Testis (tissue), 2 donors: ENCODE measurements at regions not wholly inside any gene's neighbourhood (a gene's known extent, or its start where the extent isn't known, plus 50 kb on each side); places are given as distances from the start of the nearest gene placed in this dataset.

ENCODE experiments used
- DNase-seq: peaks from one replicate; pipeline ENCODE4 v3.0.0-alpha.2; 2019
- H3K27ac ChIP-seq, 2 donors: fragments of 200-600 bp; sonication (generic); one replicate each; pipeline ENCODE4 v1.5.1; 2019
- H3K27me3 ChIP-seq: fragments of 200-600 bp; sonication (generic); one replicate; pipeline ENCODE4 v1.5.1; 2019
- H3K36me3 ChIP-seq: fragments of 200-600 bp; sonication (generic); one replicate; pipeline ENCODE4 v1.5.1; 2017; ENCODE audit warnings: low read depth; ENCODE audit errors: missing control alignments
- H3K4me1 ChIP-seq: fragments of 200-600 bp; sonication (generic); one replicate; pipeline ENCODE4 v1.5.1; 2019
- H3K4me3 ChIP-seq, 2 donors: fragments of 200-600 bp; sonication (generic); one replicate each; pipeline ENCODE4 v1.5.1; 2017 to 2019
- H3K9me3 ChIP-seq: fragments of 200-600 bp; sonication (generic); one replicate; pipeline ENCODE4 v1.5.1; 2017
- CTCF ChIP-seq, 3 experiments: fragments of 450-650 bp in 2 of 3; fragments of 200-600 bp in 1 of 3; sonication (generic) in 1 of 3; IDR thresholded peaks; one replicate each; pipeline ENCODE4 v1.5.1; 2016 to 2019; ENCODE audit warnings: antibody characterized with exemption in 3 of 3, mild to moderate bottlenecking in 2 of 3, moderate library complexity in 1 of 3
- POLR2A ChIP-seq: fragments of 450-650 bp; IDR thresholded peaks from one replicate; pipeline ENCODE4 v1.6.1; 2017; ENCODE audit warnings: antibody characterized with exemption, mild to moderate bottlenecking, moderate library complexity
- WGBS, 2 donors: methylation state at CpG; one replicate each; pipeline ENCODE4 v1.1.5; 2018; 5-methylcytosine and 5-hydroxymethylcytosine counted together
- intact Hi-C: fragments of 100-400 bp; cut with DNase I; formaldehyde crosslinking; loops from one replicate; pipeline ENCODE4 v1.15.1; 2023; ENCODE audit warnings: low total_unique reads

DNA sequence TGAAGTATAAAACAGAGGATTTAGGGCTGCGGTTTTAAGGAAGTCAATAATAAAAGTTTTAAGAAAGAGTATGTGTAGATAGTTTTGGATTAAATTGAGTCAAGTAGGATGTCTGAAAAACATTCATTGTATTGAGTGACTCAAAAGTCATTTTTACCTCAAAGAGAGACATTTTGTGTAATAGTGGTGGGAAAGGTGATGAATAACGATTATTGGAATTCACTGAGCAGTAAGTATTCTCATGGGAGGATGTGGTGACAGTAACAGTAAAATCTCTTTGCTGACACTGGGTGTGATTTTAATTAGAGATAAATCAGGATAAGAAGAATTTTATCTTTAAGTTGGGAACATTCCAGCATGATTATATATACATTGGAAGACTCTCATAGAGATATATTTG lies 233.6 kb downstream of the PDHA2 start:
- Histone ChIP-seq H3K27ac (no peak overlapping the region), H3K4me1 (no peaks in the 10 kb centered on the region), H3K4me3 (no peak overlapping the region), H3K9me3 (no peaks in the 10 kb centered on the region), H3K27me3 (no peaks in the 10 kb centered on the region), H3K36me3 (no peaks in the 10 kb centered on the region)
- no peak for DNase-seq
- intact Hi-C loops = no loop called here
- no peak for TF ChIP-seq CTCF (IDR thresholded peaks at IDR 0.05)
- TF ChIP-seq POLR2A = no peak
- WGBS, 2 donors = 89 to 90% methylated on average over 2 of the region's 2 CpGs

DNA sequence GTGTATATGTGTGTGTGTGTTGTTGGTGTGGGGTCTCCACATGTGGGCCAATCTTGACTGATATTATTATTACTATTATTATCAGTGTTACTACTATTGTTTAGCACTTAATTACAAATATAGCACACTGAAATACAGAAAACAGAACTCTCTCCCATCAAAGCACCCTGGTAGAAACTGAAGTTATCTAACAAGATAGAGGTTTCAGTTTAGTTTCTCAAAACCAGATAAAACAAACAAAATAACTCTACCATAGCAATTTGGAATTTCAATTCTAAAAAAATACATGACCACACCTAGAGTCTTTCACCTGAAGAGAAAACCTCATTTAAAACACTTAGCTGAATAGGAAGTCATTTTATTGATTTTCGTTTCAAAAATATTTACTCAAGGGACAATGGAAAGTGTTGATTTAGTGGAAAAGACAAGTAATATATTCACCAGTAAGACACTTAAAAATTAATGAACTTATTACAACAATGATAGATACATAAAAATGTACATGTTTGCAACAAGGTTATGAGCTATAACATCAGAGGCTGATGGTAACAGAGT lies 252.3 kb downstream of the PDHA2 start:
- no peaks in the 10 kb centered on the region for H3K36me3 ChIP-seq
- WGBS, 2 donors = 75 to 89% methylated on average over 1 of the region's 1 CpG
- DNase-seq = no peak
- no peaks in the 10 kb centered on the region for H3K4me1 ChIP-seq
- intact Hi-C loops = no loop called here
- H3K27me3 ChIP-seq = no peaks in the 10 kb centered on the region
- no peak overlapping the region for H3K27ac ChIP-seq
- no peaks in the 10 kb centered on the region for H3K9me3 ChIP-seq
- H3K4me3 ChIP-seq = no peak overlapping the region
- TF ChIP-seq CTCF (IDR thresholded peaks at IDR 0.05) = no peak
- TF ChIP-seq POLR2A = no peak

DNA sequence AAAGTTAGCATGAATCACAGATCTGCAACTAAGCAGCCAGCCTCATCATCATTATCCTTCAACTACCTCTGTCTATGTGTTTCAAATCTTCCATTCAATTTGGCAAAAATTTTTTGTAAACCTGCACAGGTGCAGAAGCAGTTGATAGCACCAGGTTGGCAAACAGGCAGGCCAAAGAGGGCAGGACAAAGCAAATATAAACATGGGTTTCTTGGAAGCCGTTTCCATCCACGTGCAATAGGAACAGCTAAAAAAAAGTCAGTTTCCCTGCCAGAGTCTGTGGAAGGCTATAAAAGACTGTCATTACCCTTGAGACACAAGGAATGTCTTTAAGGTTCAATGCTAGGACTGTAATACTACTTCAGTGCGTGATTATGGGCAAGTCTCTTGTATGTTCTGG lies 253.2 kb downstream of the PDHA2 start:
- no peaks in the 10 kb centered on the region for H3K4me1 ChIP-seq
- 41 to 50% methylated on average over 3 of the region's 3 CpGs for WGBS, 2 donors
- H3K9me3 ChIP-seq = no peaks in the 10 kb centered on the region
- no peak for DNase-seq
- H3K36me3 ChIP-seq = no peaks in the 10 kb centered on the region
- no peaks in the 10 kb centered on the region for H3K27me3 ChIP-seq
- H3K27ac ChIP-seq = no peak overlapping the region
- no peak overlapping the region for H3K4me3 ChIP-seq
- TF ChIP-seq POLR2A = no peak
- TF ChIP-seq CTCF (IDR thresholded peaks at IDR 0.05) = no peak
- intact Hi-C loops = no loop called here

- H3K4me1 ChIP-seq = no peaks in the 10 kb centered on the region
- no peak overlapping the region for H3K4me3 ChIP-seq
- no peak for TF ChIP-seq CTCF (IDR thresholded peaks at IDR 0.05)
- no peak for TF ChIP-seq POLR2A
- no peaks in the 10 kb centered on the region for H3K9me3 ChIP-seq
- intact Hi-C loops = no loop called here
- no peaks in the 10 kb centered on the region for H3K27me3 ChIP-seq
- H3K36me3 ChIP-seq = no peaks in the 10 kb centered on the region
- no peak for DNase-seq
- no peak overlapping the region for H3K27ac ChIP-seq
These were observed 253.7 kb downstream of the PDHA2 start for GRCh38 chr4:96093563-96093962.

DNA sequence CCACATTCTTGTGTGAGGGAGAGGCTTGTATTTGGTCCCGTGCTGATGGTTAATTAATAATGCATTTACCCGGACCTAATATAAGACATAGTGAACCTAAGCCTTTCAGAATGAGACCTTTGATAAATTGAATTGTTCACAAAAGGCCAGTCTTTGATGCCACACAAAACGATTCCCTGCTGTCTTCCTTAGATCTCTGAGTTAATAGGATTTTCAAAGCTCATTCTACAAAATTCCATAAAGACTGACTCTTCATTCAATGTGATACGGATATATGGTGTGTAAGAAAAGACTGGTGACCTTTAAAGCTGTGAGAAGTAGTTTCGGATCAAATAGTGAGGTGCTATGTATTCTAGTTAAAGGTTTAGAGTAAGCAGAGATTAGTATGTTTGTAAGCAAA lies 254.3 kb downstream of the PDHA2 start:
- no peak for DNase-seq

More for the DNA sequence above, 254.3 kb downstream of the PDHA2 start:
- TF ChIP-seq CTCF (IDR thresholded peaks at IDR 0.05) (no peak), POLR2A (no peak)
- WGBS, 2 donors = 87 to 88% methylated on average over 5 of the region's 5 CpGs
- H3K4me3 ChIP-seq = no peak overlapping the region
- H3K27ac ChIP-seq = no peak overlapping the region
- no peaks in the 10 kb centered on the region for H3K27me3 ChIP-seq
- intact Hi-C loops = no loop called here
- H3K9me3 ChIP-seq = no peaks in the 10 kb centered on the region
- no peaks in the 10 kb centered on the region for H3K36me3 ChIP-seq
- no peaks in the 10 kb centered on the region for H3K4me1 ChIP-seq
